Endodermal cell (in vitro differentiated cells): ENCODE measurements at regions not wholly inside any gene's neighbourhood (a gene's known extent, or its start where the extent isn't known, plus 50 kb on each side); places are given as distances from the start of the nearest gene placed in this dataset.

ENCODE experiments used
- DNase-seq: peaks from one replicate; pipeline ENCODE4 v3.0.0-alpha.2; 2017
- H3K27ac ChIP-seq: 2 replicates; pipeline ENCODE4 v1.5.1; 2013; ENCODE audit warnings: mild to moderate bottlenecking, low read depth, low read length, moderate library complexity
- H3K27me3 ChIP-seq: 2 replicates; pipeline ENCODE4 v1.6.1; 2013; ENCODE audit warnings: mild to moderate bottlenecking, low read length, moderate library complexity; ENCODE audit not compliant: insufficient read depth, control insufficient read depth, poor library complexity, severe bottlenecking
- H3K36me3 ChIP-seq: 2 replicates; pipeline ENCODE4 v1.7.0; 2013; ENCODE audit warnings: mild to moderate bottlenecking, low read length, moderate library complexity; ENCODE audit not compliant: control insufficient read depth, insufficient read depth
- H3K4me1 ChIP-seq: one replicate; pipeline ENCODE4 v1.7.0; 2013; ENCODE audit warnings: low read length; ENCODE audit not compliant: control insufficient read depth, insufficient read depth
- H3K4me3 ChIP-seq: 2 replicates; pipeline ENCODE4 v1.5.1; 2013; ENCODE audit warnings: mild to moderate bottlenecking, low read length, moderate library complexity
- H3K9ac ChIP-seq: 2 replicates; pipeline ENCODE4 v1.6.1; 2013; ENCODE audit warnings: mild to moderate bottlenecking, low read length, moderate library complexity; ENCODE audit not compliant: poor library complexity, severe bottlenecking; ENCODE audit errors: extremely low read depth
- H3K9me3 ChIP-seq: 2 replicates; pipeline ENCODE4 v1.6.1; 2013; ENCODE audit warnings: mild to moderate bottlenecking, low read length, moderate library complexity; ENCODE audit not compliant: control insufficient read depth
- H3K27ac Mint-ChIP-seq: 2 replicates; pipeline ENCODE4 v1.8.0; 2020; ENCODE audit warnings: mixed read lengths
- H3K27me3 Mint-ChIP-seq: 2 replicates; pipeline ENCODE4 v1.8.0; 2021; ENCODE audit warnings: mild to moderate bottlenecking, mixed read lengths; ENCODE audit not compliant: insufficient read depth
- H3K36me3 Mint-ChIP-seq: 2 replicates; pipeline ENCODE4 v1.8.0; 2020; ENCODE audit warnings: low read depth, mixed read lengths
- H3K4me1 Mint-ChIP-seq: 2 replicates; pipeline ENCODE4 v1.8.0; 2020; ENCODE audit warnings: mixed read lengths
- H3K4me3 Mint-ChIP-seq: 2 replicates; pipeline ENCODE4 v1.8.0; 2020; ENCODE audit warnings: mild to moderate bottlenecking, moderate library complexity, mixed read lengths
- H3K9me3 Mint-ChIP-seq: 2 replicates; pipeline ENCODE4 v1.8.0; 2020; ENCODE audit warnings: mild to moderate bottlenecking, mixed read lengths
- WGBS, 2 experiments: methylation state at CpG; one replicate each; pipeline versions ENCODE4 v1.1.5 to v1.1.7; 2013; ENCODE audit warnings: missing lambda C conversion rate in 2 of 2, mixed read lengths in 1 of 2; ENCODE audit not compliant: insufficient coverage in 1 of 2, insufficient read length in 1 of 2; 5-methylcytosine and 5-hydroxymethylcytosine counted together
- TF ChIP-seq, protein P1 (sequence below): fragments of 200-600 bp; sonication (generic); conservative IDR thresholded peaks from 2 replicates; pipeline ENCODE4 v1.5.0; 2021; ENCODE audit warnings: antibody characterized with exemption, mild to moderate bottlenecking

DNA sequence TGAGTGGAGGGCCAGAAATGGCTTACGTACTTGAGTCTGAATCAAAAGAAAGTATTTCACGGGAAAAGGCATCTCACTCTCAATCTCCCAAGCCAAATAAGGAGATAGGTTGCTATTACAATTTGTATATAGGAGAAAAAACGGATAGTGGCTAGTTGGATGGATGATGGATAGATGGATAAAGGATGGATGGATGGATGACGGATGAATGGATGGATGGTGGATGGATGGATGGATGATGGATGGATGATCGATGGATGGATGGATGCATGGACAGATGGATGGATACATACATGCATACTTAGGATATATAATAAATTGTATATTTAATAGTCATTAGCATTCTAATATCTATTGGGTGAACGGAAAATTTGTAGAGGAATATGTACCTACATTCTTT is 82.2 kb upstream of the NRP1 start:
- TF ChIP-seq, protein P1, sequence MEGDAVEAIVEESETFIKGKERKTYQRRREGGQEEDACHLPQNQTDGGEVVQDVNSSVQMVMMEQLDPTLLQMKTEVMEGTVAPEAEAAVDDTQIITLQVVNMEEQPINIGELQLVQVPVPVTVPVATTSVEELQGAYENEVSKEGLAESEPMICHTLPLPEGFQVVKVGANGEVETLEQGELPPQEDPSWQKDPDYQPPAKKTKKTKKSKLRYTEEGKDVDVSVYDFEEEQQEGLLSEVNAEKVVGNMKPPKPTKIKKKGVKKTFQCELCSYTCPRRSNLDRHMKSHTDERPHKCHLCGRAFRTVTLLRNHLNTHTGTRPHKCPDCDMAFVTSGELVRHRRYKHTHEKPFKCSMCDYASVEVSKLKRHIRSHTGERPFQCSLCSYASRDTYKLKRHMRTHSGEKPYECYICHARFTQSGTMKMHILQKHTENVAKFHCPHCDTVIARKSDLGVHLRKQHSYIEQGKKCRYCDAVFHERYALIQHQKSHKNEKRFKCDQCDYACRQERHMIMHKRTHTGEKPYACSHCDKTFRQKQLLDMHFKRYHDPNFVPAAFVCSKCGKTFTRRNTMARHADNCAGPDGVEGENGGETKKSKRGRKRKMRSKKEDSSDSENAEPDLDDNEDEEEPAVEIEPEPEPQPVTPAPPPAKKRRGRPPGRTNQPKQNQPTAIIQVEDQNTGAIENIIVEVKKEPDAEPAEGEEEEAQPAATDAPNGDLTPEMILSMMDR: no peak
- Histone ChIP-seq H3K4me3 (no peak overlapping the region), H3K9me3 (no peaks in the 10 kb centered on the region), H3K27ac (no peak overlapping the region), H3K36me3 (no peaks in the 10 kb centered on the region), H3K27me3 (no peaks in the 10 kb centered on the region), H3K4me1 (no peaks in the 10 kb centered on the region), H3K9ac (no peak overlapping the region)
- H3K36me3 Mint-ChIP-seq: no peaks in the 10 kb centered on the region
- no peak overlapping the region for H3K4me3 Mint-ChIP-seq
- WGBS, 2 experiments: 89 to 100% methylated on average over 2 to 6 of the region's 6 CpGs
- H3K27ac Mint-ChIP-seq: no peak overlapping the region
- no peaks in the 10 kb centered on the region for H3K9me3 Mint-ChIP-seq
- DNase-seq: no peak
- H3K4me1 Mint-ChIP-seq: no peaks in the 10 kb centered on the region
- H3K27me3 Mint-ChIP-seq: no peaks in the 10 kb centered on the region

- H3K4me1 Mint-ChIP-seq: no peaks in the 10 kb centered on the region
- H3K4me3 Mint-ChIP-seq: no peak overlapping the region
- Histone ChIP-seq H3K9ac (no peak overlapping the region), H3K27ac (no peak overlapping the region), H3K27me3 (no peaks in the 10 kb centered on the region), H3K4me1 (no peaks in the 10 kb centered on the region), H3K9me3 (no peaks in the 10 kb centered on the region), H3K4me3 (no peak overlapping the region), H3K36me3 (no peaks in the 10 kb centered on the region)
- TF ChIP-seq, protein P1: no peak
- no peak for DNase-seq
- no peaks in the 10 kb centered on the region for H3K9me3 Mint-ChIP-seq
- no peak overlapping the region for H3K27ac Mint-ChIP-seq
- no peaks in the 10 kb centered on the region for H3K36me3 Mint-ChIP-seq
- no peaks in the 10 kb centered on the region for H3K27me3 Mint-ChIP-seq
- WGBS, 2 experiments: 83 to 100% methylated on average over 1 of the region's 1 CpG
Observed at GRCh38 chr10:33416209-33416608, 81.7 kb upstream of the NRP1 start.

DNA sequence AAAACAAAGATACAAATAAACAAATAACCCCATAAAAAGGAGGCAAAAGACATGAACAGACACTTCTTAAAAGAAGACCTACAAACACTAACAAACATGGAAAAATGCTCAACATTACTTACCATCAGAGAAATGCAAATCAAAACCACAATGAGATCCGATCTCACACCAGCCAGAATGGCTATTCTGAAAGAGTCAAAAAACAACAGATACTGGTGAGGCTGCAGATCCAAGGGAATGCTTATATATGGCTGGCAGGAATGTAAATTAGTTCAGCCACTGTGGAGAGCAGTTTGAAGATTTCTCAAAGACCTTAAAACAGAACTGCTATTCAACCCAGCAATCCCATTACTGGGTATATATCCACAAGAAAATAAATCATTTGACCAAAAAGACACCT is 80.4 kb upstream of the NRP1 start:
- no peaks in the 10 kb centered on the region for H3K4me1 ChIP-seq
- 92% methylated on average over 1 of the region's 1 CpG; no CpG with 5 or more reads in 1 of the 2 experiments for WGBS, 2 experiments
- no peak overlapping the region for H3K9ac ChIP-seq
- H3K4me3 Mint-ChIP-seq: no peak overlapping the region
- H3K9me3 Mint-ChIP-seq: no peaks in the 10 kb centered on the region
- H3K4me1 Mint-ChIP-seq: no peaks in the 10 kb centered on the region
- H3K36me3 Mint-ChIP-seq: no peaks in the 10 kb centered on the region
- no peaks in the 10 kb centered on the region for H3K36me3 ChIP-seq
- H3K4me3 ChIP-seq: no peak overlapping the region
- no peaks in the 10 kb centered on the region for H3K27me3 Mint-ChIP-seq
- no peak overlapping the region for H3K27ac Mint-ChIP-seq
- H3K27me3 ChIP-seq: no peaks in the 10 kb centered on the region
- DNase-seq: no peak
- TF ChIP-seq, protein P1: no peak
- no peak overlapping the region for H3K27ac ChIP-seq
- H3K9me3 ChIP-seq: no peaks in the 10 kb centered on the region
